C4-2B (cell line): ENCODE measurements at regions not wholly inside any gene's neighbourhood (a gene's known extent, or its start where the extent isn't known, plus 50 kb on each side); places are given as distances from the start of the nearest gene placed in this dataset.

Experiments used
- CTCF ChIP-seq: fragments of 450-650 bp; conservative IDR thresholded peaks from 2 replicates; pipeline ENCODE4 v1.5.1; 2017; ENCODE audit warnings: mild to moderate bottlenecking
- ZFX ChIP-seq: fragments of 450-650 bp; IDR thresholded peaks from 2 replicates; pipeline ENCODE4 v1.6.1; 2017

- TF ChIP-seq CTCF (no peak), ZFX (no peak)
Measured at GRCh38 chr6:117771403-117771802, 96.1 kb downstream of the NUS1 start.
